Muscle layer of duodenum (tissue), 2 donors: ENCODE measurements at regions not wholly inside any gene's neighbourhood (a gene's known extent, or its start where the extent isn't known, plus 50 kb on each side); places are given as distances from the start of the nearest gene placed in this dataset.

ENCODE experiments used
- H3K27ac ChIP-seq: one replicate; pipeline ENCODE4 v1.7.0; 2013; ENCODE audit warnings: mild to moderate bottlenecking, low read length
- H3K27me3 ChIP-seq: one replicate; pipeline ENCODE4 v1.7.0; 2013; ENCODE audit warnings: low read depth, mild to moderate bottlenecking, control low read depth, low read length
- H3K36me3 ChIP-seq, 2 donors: one replicate each; pipeline ENCODE4 v1.7.0; 2013; ENCODE audit warnings: low read length in 2 of 2, control low read depth in 1 of 2, mild to moderate bottlenecking in 1 of 2; ENCODE audit not compliant: insufficient read depth in 2 of 2, control insufficient read depth in 1 of 2
- H3K4me1 ChIP-seq, 2 donors: one replicate each; pipeline ENCODE4 v1.7.0; 2013; ENCODE audit warnings: low read length in 2 of 2, mild to moderate bottlenecking in 2 of 2, control low read depth in 1 of 2, moderate library complexity in 1 of 2; ENCODE audit not compliant: insufficient read depth in 2 of 2, control insufficient read depth in 1 of 2
- H3K4me3 ChIP-seq, 2 donors: one replicate each; pipeline ENCODE4 v1.7.0; 2013; ENCODE audit warnings: low read length in 2 of 2, low read depth in 1 of 2, mild to moderate bottlenecking in 1 of 2
- H3K9me3 ChIP-seq, 2 donors: one replicate each; pipeline ENCODE4 v1.7.0; 2013; ENCODE audit warnings: low read length in 2 of 2, control low read depth in 1 of 2, mild to moderate bottlenecking in 1 of 2; ENCODE audit not compliant: control insufficient read depth in 1 of 2
- donor health status: healthy.

- H3K4me1 ChIP-seq, result no peaks in the 10 kb centered on the region
- no peak overlapping the region for H3K4me3 ChIP-seq
- H3K9me3 ChIP-seq, result peaks cover 0 to 4% of the 10 kb centered on the region in 2 donors
- H3K27ac ChIP-seq, result no peak overlapping the region
- no peaks in the 10 kb centered on the region for H3K27me3 ChIP-seq
- H3K36me3 ChIP-seq, result no peaks in the 10 kb centered on the region
Measured at GRCh38 chr11:70531281-70532065, 133.1 kb downstream of the CTTN start.

GRCh38 chr11:70532066-70532440 lies 133.7 kb downstream of the CTTN start:
- no peak overlapping the region for H3K4me3 ChIP-seq
- H3K9me3 ChIP-seq, result peaks cover 0 to 4% of the 10 kb centered on the region in 2 donors
- H3K27ac ChIP-seq, result no peak overlapping the region
- H3K36me3 ChIP-seq, result no peaks in the 10 kb centered on the region
- no peaks in the 10 kb centered on the region for H3K4me1 ChIP-seq
- no peaks in the 10 kb centered on the region for H3K27me3 ChIP-seq

- Histone ChIP-seq H3K4me1 (no peaks in the 10 kb centered on the region), H3K27me3 (no peaks in the 10 kb centered on the region), H3K36me3 (no peaks in the 10 kb centered on the region), H3K4me3 (no peak overlapping the region), H3K9me3 (peaks cover 0 to 4% of the 10 kb centered on the region in 2 donors), H3K27ac (no peak overlapping the region)
Measured at GRCh38 chr11:70532731-70533130, 134.4 kb downstream of the CTTN start.

GRCh38 chr11:70535191-70535971 lies 137.1 kb downstream of the CTTN start:
- H3K27ac ChIP-seq, result no peak overlapping the region
- no peaks in the 10 kb centered on the region for H3K36me3 ChIP-seq
- no peak overlapping the region for H3K4me3 ChIP-seq
- H3K4me1 ChIP-seq, result no peaks in the 10 kb centered on the region
- no peaks in the 10 kb centered on the region for H3K9me3 ChIP-seq
- H3K27me3 ChIP-seq, result no peaks in the 10 kb centered on the region

- H3K36me3 ChIP-seq, result no peaks in the 10 kb centered on the region
- H3K4me3 ChIP-seq, result no peak overlapping the region
- no peaks in the 10 kb centered on the region for H3K27me3 ChIP-seq
- peaks cover 0 to under 1% of the 10 kb centered on the region in 2 donors for H3K9me3 ChIP-seq
- no peaks in the 10 kb centered on the region for H3K4me1 ChIP-seq
- no peak overlapping the region for H3K27ac ChIP-seq
Measured at GRCh38 chr11:70536051-70536877, 137.9 kb downstream of the CTTN start.

- H3K36me3 ChIP-seq, result no peaks in the 10 kb centered on the region
- H3K9me3 ChIP-seq, result peaks cover 0 to 8% of the 10 kb centered on the region in 2 donors
- no peak overlapping the region for H3K27ac ChIP-seq
- no peak overlapping the region for H3K4me3 ChIP-seq
- no peaks in the 10 kb centered on the region for H3K4me1 ChIP-seq
- no peaks in the 10 kb centered on the region for H3K27me3 ChIP-seq
Measured at GRCh38 chr11:70537576-70538571, 139.5 kb downstream of the CTTN start.

- H3K27me3 ChIP-seq, result no peaks in the 10 kb centered on the region
- H3K36me3 ChIP-seq, result no peaks in the 10 kb centered on the region
- peaks cover 0 to 8% of the 10 kb centered on the region in 2 donors for H3K9me3 ChIP-seq
- H3K4me1 ChIP-seq, result no peaks in the 10 kb centered on the region
- H3K27ac ChIP-seq, result no peak overlapping the region
- H3K4me3 ChIP-seq, result no peak overlapping the region
Measured at GRCh38 chr11:70538641-70539359, 140.5 kb downstream of the CTTN start.

- H3K27ac ChIP-seq, result no peak overlapping the region
- no peak overlapping the region for H3K4me3 ChIP-seq
- H3K9me3 ChIP-seq, result peaks cover 0 to 8% of the 10 kb centered on the region in 2 donors
- H3K4me1 ChIP-seq, result no peaks in the 10 kb centered on the region
- H3K27me3 ChIP-seq, result no peaks in the 10 kb centered on the region
- H3K36me3 ChIP-seq, result no peaks in the 10 kb centered on the region
Measured at GRCh38 chr11:70539360-70540095, 141.2 kb downstream of the CTTN start.

- Histone ChIP-seq H3K27ac (no peak overlapping the region), H3K4me1 (no peaks in the 10 kb centered on the region), H3K36me3 (no peaks in the 10 kb centered on the region), H3K27me3 (no peaks in the 10 kb centered on the region), H3K9me3 (peaks cover 0 to 8% of the 10 kb centered on the region in 2 donors), H3K4me3 (no peak overlapping the region)
Measured at GRCh38 chr11:70540196-70540595, 141.9 kb downstream of the CTTN start.
